ENCODE measurements at regions not wholly inside any gene's neighbourhood (a gene's known extent, or its start where the extent isn't known, plus 50 kb on each side); places are given as distances from the start of the nearest gene placed in this dataset.

DNA sequence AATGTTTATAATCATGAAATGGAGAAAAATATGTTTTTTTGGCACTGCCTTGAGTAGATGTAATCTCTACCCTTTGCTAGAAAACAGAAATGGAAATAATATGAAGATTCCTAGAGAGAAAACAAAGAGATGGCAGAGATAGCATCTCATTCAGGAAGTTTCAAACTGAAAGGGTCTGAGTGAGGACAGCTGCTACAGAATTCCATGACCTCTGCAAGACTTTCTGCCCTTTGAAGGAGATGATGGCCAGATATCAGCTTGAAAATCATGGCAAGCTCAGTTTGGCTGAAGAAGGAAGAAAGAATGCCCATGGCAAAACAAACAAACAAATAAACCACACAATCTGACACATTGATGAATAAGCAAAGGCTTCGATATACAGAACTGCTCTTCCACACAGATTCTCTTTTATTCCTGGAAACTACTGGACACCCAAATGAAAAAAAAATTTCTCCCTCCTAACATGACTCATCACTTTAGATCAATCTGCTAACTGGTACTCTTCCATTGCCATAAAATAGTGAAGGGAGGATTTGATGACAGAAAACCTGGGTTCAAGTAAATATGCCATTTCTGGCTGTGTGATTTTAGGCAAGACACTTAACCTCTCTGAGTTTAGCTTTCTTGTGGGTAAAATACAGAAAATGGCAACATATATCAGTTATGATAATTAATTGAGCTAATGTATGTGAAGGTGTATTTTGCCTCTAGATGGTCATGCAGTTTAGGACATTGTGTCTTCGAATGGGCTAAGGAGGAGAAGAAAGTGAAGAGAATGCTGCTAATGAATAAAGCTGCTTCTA, 105.9 kb upstream of the SPACA1 start:
- H3K36me3 Mint-ChIP-seq (ENCODE audit: low read depth), result no peaks in the 10 kb centered on the region
- DNase-seq, result no peak
- CTCF ChIA-PET, result interaction anchor here (0.7 to 1.2 kb wide), 2 partner anchors 12 kb away, joined by 3 read pairs; no protein-coding TSS in a partner anchor
- intact Hi-C loops (cut with micrococcal nuclease), result no loop called here
- no peak overlapping the region for H3K27ac Mint-ChIP-seq
- no peak for TF ChIP-seq CTCF (IDR thresholded peaks at IDR 0.05)
- no peak overlapping the region for H3K4me3 Mint-ChIP-seq
- H3K4me1 Mint-ChIP-seq (ENCODE audit: low read depth), result no peaks in the 10 kb centered on the region
- POLR2A ChIA-PET, result no interaction called here
- no peaks in the 10 kb centered on the region for H3K9me3 Mint-ChIP-seq
- no peak for ATAC-seq
- H3K27me3 Mint-ChIP-seq, result peaks cover 14% of the 10 kb centered on the region

GRCh38 chr6:87939776-87940175, 107.9 kb upstream of the SPACA1 start:
- CTCF ChIA-PET, result no interaction called here
- H3K27me3 Mint-ChIP-seq, result peaks cover 14% of the 10 kb centered on the region
- intact Hi-C loops (cut with micrococcal nuclease), result no loop called here
- DNase-seq (no peak), ATAC-seq (no peak)
- H3K4me1 Mint-ChIP-seq (ENCODE audit: low read depth), result no peaks in the 10 kb centered on the region
- POLR2A ChIA-PET, result no interaction called here
- no peak overlapping the region for H3K4me3 Mint-ChIP-seq
- no peak for TF ChIP-seq CTCF (IDR thresholded peaks at IDR 0.05)
- no peak overlapping the region for H3K27ac Mint-ChIP-seq
- H3K36me3 Mint-ChIP-seq (ENCODE audit: low read depth), result no peaks in the 10 kb centered on the region
- H3K9me3 Mint-ChIP-seq, result no peaks in the 10 kb centered on the region

DNA sequence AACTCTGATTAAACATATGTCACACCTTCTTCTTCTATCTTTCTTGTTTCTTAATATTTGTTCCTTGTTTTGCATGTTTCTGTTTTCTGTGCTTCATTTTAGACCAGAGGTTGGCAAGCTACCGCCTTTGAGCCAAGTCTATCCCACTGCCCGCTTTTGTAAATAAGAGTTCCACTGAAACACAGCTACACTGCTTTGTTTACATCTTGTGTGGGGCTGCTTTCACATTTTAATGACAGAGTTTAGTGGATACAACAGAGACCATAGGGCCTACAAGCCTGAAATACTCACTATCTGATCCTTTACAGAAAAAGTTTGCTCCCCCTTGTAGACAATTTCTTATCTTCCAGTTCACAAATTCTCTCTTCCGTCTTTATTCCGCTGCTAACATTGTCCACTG, 109.4 kb upstream of the SPACA1 start:
- Mint-ChIP-seq H3K27me3 (peaks cover 7% of the 10 kb centered on the region), H3K36me3 (ENCODE audit: low read depth) (no peaks in the 10 kb centered on the region), H3K4me3 (no peak overlapping the region), H3K27ac (no peak overlapping the region), H3K4me1 (ENCODE audit: low read depth) (no peaks in the 10 kb centered on the region), H3K9me3 (no peaks in the 10 kb centered on the region)
- ATAC-seq, result no peak
- TF ChIP-seq CTCF (IDR thresholded peaks at IDR 0.05), result no peak
- ChIA-PET POLR2A (no interaction called here), CTCF (interaction anchor here (1.9 kb wide), 1 partner anchor 9 kb away, joined by 8 read pairs; no protein-coding TSS in a partner anchor)
- intact Hi-C loops (cut with micrococcal nuclease), result no loop called here
- DNase-seq, result no peak

DNA sequence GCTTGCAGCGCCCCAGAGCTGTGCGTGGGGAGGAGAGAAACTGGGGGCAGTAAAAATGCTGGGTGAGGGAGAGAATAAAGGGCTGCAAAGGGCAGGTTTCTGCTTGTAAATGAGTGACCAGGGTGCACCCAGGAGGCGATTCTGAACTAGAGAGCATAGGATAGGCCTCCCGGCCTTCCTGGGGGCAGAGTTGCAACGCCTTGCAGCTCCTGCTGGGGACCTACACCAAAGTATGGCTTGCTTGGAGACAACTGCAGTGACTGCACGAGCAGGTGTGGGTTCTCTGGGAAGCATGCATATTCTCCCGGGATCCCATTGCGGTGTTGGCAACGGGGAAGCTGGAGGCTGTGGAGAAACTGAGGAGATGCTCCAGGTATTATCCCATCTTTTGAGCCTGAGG, 111.6 kb upstream of the SPACA1 start:
- Mint-ChIP-seq H3K27me3 (no peaks in the 10 kb centered on the region), H3K4me1 (ENCODE audit: low read depth) (no peaks in the 10 kb centered on the region), H3K4me3 (no peak overlapping the region), H3K27ac (no peak overlapping the region), H3K9me3 (no peaks in the 10 kb centered on the region), H3K36me3 (ENCODE audit: low read depth) (no peaks in the 10 kb centered on the region)
- ChIA-PET POLR2A (no interaction called here), CTCF (no interaction called here)
- no peak for ATAC-seq
- no peak for DNase-seq
- intact Hi-C loops (cut with micrococcal nuclease), result no loop called here
- no peak for TF ChIP-seq CTCF (IDR thresholded peaks at IDR 0.05)

- DNase-seq, result no peak
- TF ChIP-seq CTCF (IDR thresholded peaks at IDR 0.05), result no peak
- no peaks in the 10 kb centered on the region for H3K4me1 Mint-ChIP-seq (ENCODE audit: low read depth)
- H3K9me3 Mint-ChIP-seq, result no peaks in the 10 kb centered on the region
- ATAC-seq, result no peak
- no peak overlapping the region for H3K27ac Mint-ChIP-seq
- POLR2A ChIA-PET, result no interaction called here
- H3K4me3 Mint-ChIP-seq, result no peak overlapping the region
- H3K27me3 Mint-ChIP-seq, result no peaks in the 10 kb centered on the region
- no peaks in the 10 kb centered on the region for H3K36me3 Mint-ChIP-seq (ENCODE audit: low read depth)
- CTCF ChIA-PET, result interaction anchor here (1.5 kb wide), 1 partner anchor 10 kb away, joined by 4 read pairs; no protein-coding TSS in a partner anchor
- intact Hi-C loops (cut with micrococcal nuclease), result no loop called here
Measured at GRCh38 chr6:87935196-87935595, 112.4 kb upstream of the SPACA1 start.
